ENCODE measurements at regions not wholly inside any gene's neighbourhood (a gene's known extent, or its start where the extent isn't known, plus 50 kb on each side); places are given as distances from the start of the nearest gene placed in this dataset.

DNA sequence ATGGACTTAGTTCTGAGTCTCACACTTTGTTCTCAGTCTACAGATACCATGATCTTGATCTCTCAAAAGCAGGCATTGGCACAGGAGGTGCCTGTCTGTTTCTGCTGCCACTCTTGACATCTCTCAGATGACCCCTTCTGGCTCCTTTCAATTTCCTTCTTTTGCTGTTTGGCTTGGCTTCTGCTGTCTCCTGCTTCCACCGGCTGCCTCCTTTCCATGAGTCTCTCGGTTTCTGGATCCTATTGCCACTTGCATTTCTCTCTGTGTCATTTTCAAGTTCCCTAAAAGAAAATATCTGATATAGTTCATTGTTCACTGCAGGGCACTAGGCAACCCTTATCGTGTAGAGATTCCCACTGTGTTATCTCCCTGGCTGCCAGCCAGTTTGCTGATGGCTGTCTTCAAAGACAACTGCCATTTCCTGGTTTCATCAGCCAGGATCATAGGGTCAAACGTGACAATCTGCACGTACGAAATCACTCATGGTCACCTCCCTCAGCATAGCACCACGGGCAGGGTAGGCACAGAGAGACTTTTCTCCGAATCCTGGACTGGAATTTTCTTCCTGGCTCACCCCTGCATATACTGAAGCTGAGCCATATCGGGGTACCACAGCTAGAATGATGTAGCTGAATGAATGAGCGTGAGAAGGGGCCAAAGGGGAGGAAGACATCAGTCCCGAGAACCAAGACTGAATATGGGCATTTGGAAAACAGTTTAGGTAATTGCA lies 144.6 kb upstream of the TMEM170B start:
- Histone ChIP-seq H3K27me3 (ENCODE audit: control insufficient read depth, insufficient read depth, low read length) (no peaks in the 10 kb centered on the region), H3K9me3 (ENCODE audit: control insufficient read depth, insufficient read depth, low read length) (no peaks in the 10 kb centered on the region; the same call in 1 of the 2 replicates), H3K27ac (ENCODE audit: low read depth, low read length) (no peak overlapping the region), H3K4me3 (ENCODE audit: low read depth, low read length) (no peak overlapping the region), H3K9ac (ENCODE audit: low read depth, low read length) (no peak overlapping the region), H3K4me1 (ENCODE audit: control insufficient read depth, insufficient read depth, low read length) (no peaks in the 10 kb centered on the region), H3K36me3 (ENCODE audit: control insufficient read depth, insufficient read depth, low read length) (no peaks in the 10 kb centered on the region)

DNA sequence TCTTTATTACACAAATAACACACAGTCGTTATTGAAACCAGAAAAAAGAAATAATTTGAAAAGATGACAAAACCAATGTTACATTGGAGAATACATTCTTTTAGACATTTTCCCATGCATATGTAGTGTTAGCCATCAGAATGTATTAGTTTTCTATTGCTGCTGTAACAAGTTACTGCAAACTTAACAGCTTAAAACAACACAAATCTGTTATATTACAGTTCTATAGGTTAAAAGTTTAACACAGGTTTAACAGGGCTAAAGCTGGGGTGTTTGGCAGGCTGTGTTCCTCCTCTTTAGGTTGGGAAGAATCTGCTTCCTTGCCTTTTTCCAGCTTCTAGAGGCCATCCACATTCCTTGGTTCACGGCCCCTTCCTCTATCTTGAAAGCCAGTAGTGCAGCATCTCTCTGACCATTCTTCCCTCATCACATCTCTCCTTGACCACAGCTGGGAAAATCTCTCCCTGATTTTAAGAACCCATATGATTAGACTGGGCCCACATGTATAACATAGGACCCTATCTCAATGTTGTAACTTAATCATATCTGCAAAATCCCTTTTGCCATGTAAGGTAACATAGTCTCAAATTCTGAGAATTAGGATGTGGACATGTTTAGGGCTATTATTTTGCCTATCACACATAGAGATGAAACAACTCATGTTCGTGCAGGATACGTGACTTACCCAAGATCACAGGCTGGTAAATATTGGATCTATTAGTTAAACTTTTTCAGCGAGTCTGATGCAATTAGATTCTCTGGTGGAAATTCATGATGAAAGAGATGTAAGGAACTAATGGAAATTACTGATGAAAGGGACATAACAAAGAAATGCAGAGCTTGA lies 145.4 kb upstream of the TMEM170B start:
- H3K9me3 ChIP-seq (ENCODE audit: control insufficient read depth, insufficient read depth, low read length): no peaks in the 10 kb centered on the region; the same call in 1 of the 2 replicates
- no peaks in the 10 kb centered on the region for H3K36me3 ChIP-seq (ENCODE audit: control insufficient read depth, insufficient read depth, low read length)
- H3K9ac ChIP-seq (ENCODE audit: low read depth, low read length): no peak overlapping the region
- no peak overlapping the region for H3K4me3 ChIP-seq (ENCODE audit: low read depth, low read length)
- H3K4me1 ChIP-seq (ENCODE audit: control insufficient read depth, insufficient read depth, low read length): no peaks in the 10 kb centered on the region
- no peak overlapping the region for H3K27ac ChIP-seq (ENCODE audit: low read depth, low read length)
- H3K27me3 ChIP-seq (ENCODE audit: control insufficient read depth, insufficient read depth, low read length): no peaks in the 10 kb centered on the region

DNA sequence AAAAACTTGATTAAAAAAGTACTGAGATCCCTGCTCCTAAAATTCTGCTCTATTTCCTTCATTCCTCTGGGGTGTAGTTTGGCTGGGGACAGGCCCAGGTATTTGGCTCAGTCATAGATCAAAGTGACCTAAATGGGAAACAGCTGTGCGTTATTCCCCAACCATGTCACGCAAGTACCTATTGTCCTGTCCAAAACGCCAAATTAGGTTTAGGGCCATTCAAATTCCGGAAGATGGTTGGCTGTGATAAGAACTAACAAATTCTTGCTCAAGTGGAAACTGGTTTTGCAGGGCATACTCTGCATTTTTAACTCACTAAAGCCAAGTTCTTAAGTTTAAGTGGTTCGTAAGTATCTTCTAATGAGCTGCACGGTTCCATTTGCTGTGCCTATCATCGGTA lies 147.6 kb upstream of the TMEM170B start:
- Histone ChIP-seq H3K9ac (ENCODE audit: low read depth, low read length) (no peak overlapping the region), H3K27me3 (ENCODE audit: control insufficient read depth, insufficient read depth, low read length) (no peaks in the 10 kb centered on the region), H3K27ac (ENCODE audit: low read depth, low read length) (no peak overlapping the region), H3K9me3 (ENCODE audit: control insufficient read depth, insufficient read depth, low read length) (no peaks in the 10 kb centered on the region; the same call in 1 of the 2 replicates), H3K4me3 (ENCODE audit: low read depth, low read length) (no peak overlapping the region), H3K4me1 (ENCODE audit: control insufficient read depth, insufficient read depth, low read length) (no peaks in the 10 kb centered on the region), H3K36me3 (ENCODE audit: control insufficient read depth, insufficient read depth, low read length) (no peaks in the 10 kb centered on the region)

DNA sequence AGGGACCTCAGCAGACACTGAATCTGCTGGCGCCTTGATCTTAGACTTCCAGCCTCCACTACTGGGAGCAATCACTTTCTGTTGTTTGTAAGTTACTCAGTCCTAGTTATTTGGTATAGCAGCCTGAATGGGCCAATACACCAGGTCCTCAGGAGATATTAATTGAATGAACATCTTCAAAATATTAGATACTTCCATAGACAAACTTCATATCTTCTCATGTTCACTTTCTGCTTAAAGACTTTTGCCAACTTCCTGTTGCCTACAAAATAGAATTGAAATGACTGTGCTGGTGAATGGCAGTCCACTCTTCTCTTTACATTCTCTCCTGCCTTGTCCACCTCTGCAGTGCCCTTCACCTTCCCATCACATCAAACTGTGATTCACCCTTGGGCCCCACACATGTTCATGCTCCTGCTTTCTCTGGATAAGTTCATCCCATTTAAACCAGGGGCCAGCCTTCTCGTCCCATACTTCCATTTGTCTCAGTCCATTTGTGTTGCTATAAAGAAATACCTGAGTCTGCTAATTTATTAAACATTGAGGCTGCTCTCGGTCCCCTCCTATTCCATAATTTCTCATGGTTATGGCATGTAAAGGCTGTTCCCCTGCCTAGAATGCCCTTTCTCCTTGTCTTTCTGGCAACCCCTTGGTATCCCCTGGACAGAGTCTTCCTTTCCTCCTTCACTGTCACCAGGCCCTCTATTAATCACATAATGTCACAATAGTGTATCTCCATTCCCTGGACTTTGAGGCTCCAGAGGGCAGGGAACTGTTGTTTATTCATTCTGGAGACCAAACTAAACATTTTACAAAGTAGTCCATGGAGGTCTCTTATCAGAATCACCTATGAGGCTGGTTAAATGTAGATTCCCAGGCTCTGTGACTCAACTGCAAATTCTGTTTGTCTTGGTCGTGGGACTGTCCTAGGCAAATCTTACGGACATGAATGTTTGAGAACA lies 148.3 kb upstream of the TMEM170B start:
- peaks cover 2% of the 10 kb centered on the region; the same call in 1 of the 2 replicates for H3K4me1 ChIP-seq (ENCODE audit: control insufficient read depth, insufficient read depth, low read length)
- no peak overlapping the region for H3K4me3 ChIP-seq (ENCODE audit: low read depth, low read length)
- H3K27me3 ChIP-seq (ENCODE audit: control insufficient read depth, insufficient read depth, low read length): no peaks in the 10 kb centered on the region
- no peaks in the 10 kb centered on the region; the same call in 1 of the 2 replicates for H3K9me3 ChIP-seq (ENCODE audit: control insufficient read depth, insufficient read depth, low read length)
- H3K27ac ChIP-seq (ENCODE audit: low read depth, low read length): no peak overlapping the region
- no peak overlapping the region for H3K9ac ChIP-seq (ENCODE audit: low read depth, low read length)
- no peaks in the 10 kb centered on the region for H3K36me3 ChIP-seq (ENCODE audit: control insufficient read depth, insufficient read depth, low read length)

DNA sequence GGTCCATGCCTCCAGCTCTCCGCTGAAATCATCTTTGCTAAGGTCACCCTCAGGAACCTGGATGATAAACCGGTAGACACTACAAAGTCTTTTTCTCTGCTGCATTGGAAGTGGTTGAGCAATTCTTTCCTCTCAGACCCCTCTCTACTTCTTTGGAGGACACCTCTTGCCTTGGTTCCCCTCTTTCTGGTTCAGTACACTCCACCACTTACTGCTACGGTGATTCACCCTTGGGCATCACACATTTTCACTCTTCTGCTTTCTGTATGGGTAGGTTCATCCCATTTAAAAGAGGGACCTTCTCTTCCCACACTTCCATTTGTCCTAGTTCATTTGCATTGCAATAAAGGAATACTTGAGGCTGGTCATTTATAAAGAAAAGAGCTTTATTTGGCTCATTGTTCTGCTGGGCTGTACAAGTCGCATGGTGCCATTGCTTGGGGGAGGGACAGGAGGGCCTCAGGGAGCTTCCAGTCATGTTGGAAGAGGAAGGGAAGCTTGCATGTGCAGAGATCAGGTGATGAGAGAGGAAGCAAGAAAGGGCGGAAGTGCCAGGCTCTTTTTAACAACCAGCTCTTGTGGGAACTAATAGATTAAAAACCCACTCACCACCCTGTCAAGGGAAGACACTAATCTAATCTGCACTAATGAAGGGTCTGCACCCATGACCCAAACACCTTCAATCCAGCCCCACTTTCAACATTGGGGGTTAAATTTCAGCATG lies 149.7 kb upstream of the TMEM170B start:
- peaks cover 2% of the 10 kb centered on the region; the same call in 1 of the 2 replicates for H3K4me1 ChIP-seq (ENCODE audit: control insufficient read depth, insufficient read depth, low read length)
- H3K27me3 ChIP-seq (ENCODE audit: control insufficient read depth, insufficient read depth, low read length): no peaks in the 10 kb centered on the region
- no peak overlapping the region for H3K9ac ChIP-seq (ENCODE audit: low read depth, low read length)
- no peak overlapping the region for H3K4me3 ChIP-seq (ENCODE audit: low read depth, low read length)
- no peaks in the 10 kb centered on the region for H3K36me3 ChIP-seq (ENCODE audit: control insufficient read depth, insufficient read depth, low read length)
- H3K9me3 ChIP-seq (ENCODE audit: control insufficient read depth, insufficient read depth, low read length): no peaks in the 10 kb centered on the region; the same call in 1 of the 2 replicates
- no peak overlapping the region for H3K27ac ChIP-seq (ENCODE audit: low read depth, low read length)

DNA sequence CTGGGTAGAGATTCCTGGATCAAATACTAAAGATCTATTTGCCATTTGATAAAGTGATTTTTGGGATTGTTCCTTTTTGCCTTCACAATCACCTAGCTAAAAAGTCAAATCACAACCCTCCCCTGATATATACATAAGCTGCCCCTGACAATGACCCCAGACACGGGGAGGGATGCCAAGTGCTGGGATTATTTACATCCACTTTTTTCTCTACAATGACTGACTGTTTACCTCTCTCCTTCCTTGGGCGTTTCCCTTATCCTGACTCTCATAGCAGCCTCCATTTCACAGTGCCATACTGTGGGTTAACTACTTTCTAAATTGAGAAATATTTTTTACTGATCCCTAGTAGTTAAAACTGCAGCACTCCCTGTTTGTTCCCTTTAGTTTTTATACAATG lies 150.8 kb upstream of the TMEM170B start:
- Histone ChIP-seq H3K9ac (ENCODE audit: low read depth, low read length) (no peak overlapping the region), H3K27ac (ENCODE audit: low read depth, low read length) (no peak overlapping the region), H3K36me3 (ENCODE audit: control insufficient read depth, insufficient read depth, low read length) (no peaks in the 10 kb centered on the region), H3K4me1 (ENCODE audit: control insufficient read depth, insufficient read depth, low read length) (peaks cover 2% of the 10 kb centered on the region; the same call in 1 of the 2 replicates), H3K9me3 (ENCODE audit: control insufficient read depth, insufficient read depth, low read length) (no peaks in the 10 kb centered on the region; the same call in 1 of the 2 replicates), H3K27me3 (ENCODE audit: control insufficient read depth, insufficient read depth, low read length) (no peaks in the 10 kb centered on the region), H3K4me3 (ENCODE audit: low read depth, low read length) (no peak overlapping the region)

DNA sequence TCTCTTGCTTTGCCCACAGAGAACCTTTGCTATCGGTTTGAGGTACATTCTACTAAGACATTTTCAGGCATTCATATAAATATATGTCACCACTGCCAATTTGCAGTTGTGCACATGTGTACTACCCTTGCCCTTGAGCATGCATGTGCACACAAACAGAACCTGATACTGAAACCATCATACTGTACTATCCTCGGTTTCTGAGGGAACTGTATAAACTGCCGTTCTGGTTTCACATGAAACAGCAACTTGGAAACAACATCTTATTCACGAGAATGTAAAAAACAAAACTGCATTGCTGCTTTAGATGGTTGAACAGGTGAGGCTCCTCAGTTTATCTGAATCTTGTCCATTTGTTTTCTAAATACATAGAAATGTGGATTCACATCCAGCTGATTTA lies 151.2 kb upstream of the TMEM170B start:
- H3K36me3 ChIP-seq (ENCODE audit: control insufficient read depth, insufficient read depth, low read length): no peaks in the 10 kb centered on the region
- H3K27ac ChIP-seq (ENCODE audit: low read depth, low read length): no peak overlapping the region
- no peaks in the 10 kb centered on the region for H3K9me3 ChIP-seq (ENCODE audit: control insufficient read depth, insufficient read depth, low read length)
- peaks cover 2% of the 10 kb centered on the region; the same call in 1 of the 2 replicates for H3K4me1 ChIP-seq (ENCODE audit: control insufficient read depth, insufficient read depth, low read length)
- H3K27me3 ChIP-seq (ENCODE audit: control insufficient read depth, insufficient read depth, low read length): no peaks in the 10 kb centered on the region
- no peak overlapping the region for H3K4me3 ChIP-seq (ENCODE audit: low read depth, low read length)
- H3K9ac ChIP-seq (ENCODE audit: low read depth, low read length): no peak overlapping the region

DNA sequence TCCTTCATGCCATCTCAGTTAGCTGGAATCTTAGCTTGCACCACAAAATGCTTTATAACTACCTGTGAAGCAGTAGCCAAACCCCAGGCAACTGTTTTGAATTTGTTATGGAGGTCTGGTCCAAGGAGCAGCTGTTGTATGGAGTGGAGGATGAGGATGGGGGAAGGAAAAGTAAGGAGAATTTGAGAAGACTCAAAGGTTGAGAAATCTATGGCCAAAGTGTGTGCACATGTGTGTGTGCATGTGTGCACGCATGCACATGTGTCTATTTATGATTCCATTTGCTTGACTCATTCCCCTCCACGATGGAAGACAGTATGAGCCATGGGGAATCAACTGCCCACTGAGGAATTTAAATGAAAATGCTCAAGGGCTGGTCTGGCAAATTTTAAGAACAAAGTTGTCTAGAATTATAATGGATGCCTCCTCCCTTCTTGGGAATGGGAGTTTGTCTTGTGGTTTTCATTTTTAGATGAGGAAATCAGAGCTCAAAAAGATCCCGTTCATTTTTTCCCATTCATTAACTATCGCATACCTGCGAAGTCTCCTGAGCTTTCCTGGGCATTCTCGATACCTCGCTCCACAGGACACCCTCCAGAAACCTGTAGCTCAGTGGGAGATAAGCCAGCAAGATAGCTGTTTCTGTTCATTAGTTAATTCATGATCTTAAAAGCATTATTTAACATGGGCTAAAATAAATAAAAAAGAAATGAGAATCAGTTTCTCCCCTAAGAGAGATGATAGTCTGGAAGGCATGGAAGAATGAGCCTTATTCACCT lies 152.3 kb upstream of the NEDD9 start:
- no peak overlapping the region for H3K27ac ChIP-seq (ENCODE audit: low read depth, low read length)
- H3K9ac ChIP-seq (ENCODE audit: low read depth, low read length): no peak overlapping the region
- H3K36me3 ChIP-seq (ENCODE audit: control insufficient read depth, insufficient read depth, low read length): no peaks in the 10 kb centered on the region
- no peaks in the 10 kb centered on the region for H3K27me3 ChIP-seq (ENCODE audit: control insufficient read depth, insufficient read depth, low read length)
- H3K4me1 ChIP-seq (ENCODE audit: control insufficient read depth, insufficient read depth, low read length): peaks cover 2% of the 10 kb centered on the region; the same call in 1 of the 2 replicates
- no peaks in the 10 kb centered on the region for H3K9me3 ChIP-seq (ENCODE audit: control insufficient read depth, insufficient read depth, low read length)
- H3K4me3 ChIP-seq (ENCODE audit: low read depth, low read length): no peak overlapping the region

DNA sequence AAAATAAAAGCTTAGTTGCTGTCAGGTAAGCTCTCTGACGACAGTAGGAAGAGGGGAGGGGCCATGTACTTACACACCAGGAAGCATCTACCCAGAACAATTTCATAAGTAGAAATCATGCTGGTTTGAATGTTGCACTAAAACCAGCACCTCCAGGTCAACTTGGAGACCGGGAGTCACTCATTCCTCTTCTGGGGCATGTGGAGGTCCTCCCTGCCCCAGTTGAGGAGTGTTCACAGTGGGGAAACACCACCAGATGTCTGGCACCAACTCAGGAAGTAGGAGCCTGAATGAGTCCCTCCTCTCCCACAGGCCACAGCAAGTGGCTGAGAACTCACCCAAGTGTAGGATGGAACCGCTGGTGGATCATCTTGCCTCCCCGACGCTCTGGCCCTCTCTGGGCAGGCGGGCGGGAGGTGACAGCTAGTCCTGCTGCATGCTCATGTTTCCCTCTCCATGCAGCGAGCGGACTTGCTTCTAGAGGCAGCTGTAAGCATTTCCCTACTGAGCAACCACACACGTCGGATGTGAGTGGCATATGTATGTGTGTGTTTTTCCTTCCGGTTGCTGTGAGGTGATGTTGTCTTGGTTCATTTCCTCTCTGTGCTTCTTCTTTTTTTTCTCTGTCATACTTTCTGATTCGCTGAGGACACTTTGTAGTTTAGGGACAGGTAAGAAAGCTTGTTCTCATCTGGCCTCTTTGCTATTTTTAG lies 149.5 kb upstream of the NEDD9 start:
- no peak overlapping the region for H3K9ac ChIP-seq (ENCODE audit: low read depth, low read length)

More for the DNA sequence above, 149.5 kb upstream of the NEDD9 start:
- Histone ChIP-seq H3K27me3 (ENCODE audit: control insufficient read depth, insufficient read depth, low read length) (no peaks in the 10 kb centered on the region), H3K4me1 (ENCODE audit: control insufficient read depth, insufficient read depth, low read length) (peaks cover 2% of the 10 kb centered on the region; the same call in 1 of the 2 replicates), H3K27ac (ENCODE audit: low read depth, low read length) (no peak overlapping the region), H3K4me3 (ENCODE audit: low read depth, low read length) (no peak overlapping the region), H3K9me3 (ENCODE audit: control insufficient read depth, insufficient read depth, low read length) (no peaks in the 10 kb centered on the region; the same call in 1 of the 2 replicates), H3K36me3 (ENCODE audit: control insufficient read depth, insufficient read depth, low read length) (no peaks in the 10 kb centered on the region)

All from HUES48 (cell line).